Fibroblast of mammary gland (primary cell): ENCODE measurements at regions not wholly inside any gene's neighbourhood (a gene's known extent, or its start where the extent isn't known, plus 50 kb on each side); places are given as distances from the start of the nearest gene placed in this dataset.

ENCODE experiments used
- DNase-seq: peaks from one replicate; pipeline ENCODE4 v3.0.0-alpha.2; 2010; ENCODE audit warnings: low read depth
- H3K4me3 ChIP-seq: 2 replicates; pipeline ENCODE4 v1.5.1; 2011; ENCODE audit warnings: low read depth, mild to moderate bottlenecking, low read length, moderate library complexity; ENCODE audit not compliant: control insufficient read depth
- TF ChIP-seq, protein P1 (sequence below): conservative IDR thresholded peaks from 2 replicates; pipeline ENCODE4 v1.5.1; 2011; ENCODE audit warnings: low read depth, low read length, inconsistent platforms; ENCODE audit not compliant: control insufficient read depth, insufficient read depth

DNA sequence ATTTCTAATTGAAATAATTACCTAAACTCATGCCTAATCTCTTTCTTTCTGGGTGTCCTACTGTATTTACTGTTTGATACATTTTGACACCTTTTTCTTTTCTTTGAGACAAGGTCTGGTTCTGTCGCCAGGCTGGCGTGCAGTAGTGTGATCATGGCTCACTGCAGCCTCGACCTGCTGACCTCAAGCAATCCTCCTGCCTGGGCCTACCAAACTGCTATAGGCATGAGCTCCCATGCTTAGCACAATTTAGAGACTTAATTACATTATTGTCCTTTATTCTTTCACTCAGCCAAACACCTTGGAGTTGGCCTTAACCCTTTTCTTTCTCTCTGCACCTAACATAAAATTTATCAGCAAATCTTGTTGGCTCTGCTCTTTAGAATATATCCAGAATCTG, 139.8 kb upstream of the KIF26B start:
- DNase-seq, result no peak
- TF ChIP-seq, protein P1, sequence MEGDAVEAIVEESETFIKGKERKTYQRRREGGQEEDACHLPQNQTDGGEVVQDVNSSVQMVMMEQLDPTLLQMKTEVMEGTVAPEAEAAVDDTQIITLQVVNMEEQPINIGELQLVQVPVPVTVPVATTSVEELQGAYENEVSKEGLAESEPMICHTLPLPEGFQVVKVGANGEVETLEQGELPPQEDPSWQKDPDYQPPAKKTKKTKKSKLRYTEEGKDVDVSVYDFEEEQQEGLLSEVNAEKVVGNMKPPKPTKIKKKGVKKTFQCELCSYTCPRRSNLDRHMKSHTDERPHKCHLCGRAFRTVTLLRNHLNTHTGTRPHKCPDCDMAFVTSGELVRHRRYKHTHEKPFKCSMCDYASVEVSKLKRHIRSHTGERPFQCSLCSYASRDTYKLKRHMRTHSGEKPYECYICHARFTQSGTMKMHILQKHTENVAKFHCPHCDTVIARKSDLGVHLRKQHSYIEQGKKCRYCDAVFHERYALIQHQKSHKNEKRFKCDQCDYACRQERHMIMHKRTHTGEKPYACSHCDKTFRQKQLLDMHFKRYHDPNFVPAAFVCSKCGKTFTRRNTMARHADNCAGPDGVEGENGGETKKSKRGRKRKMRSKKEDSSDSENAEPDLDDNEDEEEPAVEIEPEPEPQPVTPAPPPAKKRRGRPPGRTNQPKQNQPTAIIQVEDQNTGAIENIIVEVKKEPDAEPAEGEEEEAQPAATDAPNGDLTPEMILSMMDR, result no peak
- no peak overlapping the region for H3K4me3 ChIP-seq

DNA sequence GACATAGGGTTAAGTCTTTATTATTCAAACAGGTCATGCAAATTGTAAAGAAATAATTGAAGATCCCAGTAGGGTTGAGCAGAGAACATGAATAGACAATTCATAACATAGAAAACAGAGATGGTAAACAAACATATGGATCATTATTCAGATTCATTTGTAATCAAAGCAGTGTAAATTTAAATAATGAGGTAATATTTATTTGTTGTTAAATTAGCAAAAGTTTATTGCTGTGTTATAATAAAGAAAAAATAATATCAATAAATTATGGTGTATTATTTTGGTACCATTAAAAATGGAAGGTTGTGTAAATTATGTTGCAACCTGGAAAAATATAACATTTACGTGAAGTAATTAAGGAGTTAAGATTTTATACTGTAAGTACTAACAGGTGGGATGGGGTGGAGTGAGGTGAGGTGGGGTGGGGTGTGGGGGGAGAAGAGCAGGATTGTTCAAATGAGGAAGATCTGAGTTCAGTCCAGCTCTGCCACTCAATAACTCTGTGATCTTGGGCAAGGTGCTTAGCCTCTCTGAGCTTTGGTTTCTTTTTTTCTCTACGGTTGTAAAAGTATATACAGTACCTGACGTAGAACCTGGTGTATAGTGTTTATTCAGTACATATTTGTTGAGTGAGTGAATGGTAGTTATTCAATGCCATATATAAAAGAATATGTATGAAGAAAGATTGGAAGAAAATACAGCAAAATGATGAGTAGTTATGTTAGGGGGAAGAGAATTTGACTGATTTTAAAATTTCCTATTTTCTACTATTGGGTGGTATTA, 140.3 kb upstream of the KIF26B start:
- no peak overlapping the region for H3K4me3 ChIP-seq
- no peak for DNase-seq
- TF ChIP-seq, protein P1, result no peak

DNA sequence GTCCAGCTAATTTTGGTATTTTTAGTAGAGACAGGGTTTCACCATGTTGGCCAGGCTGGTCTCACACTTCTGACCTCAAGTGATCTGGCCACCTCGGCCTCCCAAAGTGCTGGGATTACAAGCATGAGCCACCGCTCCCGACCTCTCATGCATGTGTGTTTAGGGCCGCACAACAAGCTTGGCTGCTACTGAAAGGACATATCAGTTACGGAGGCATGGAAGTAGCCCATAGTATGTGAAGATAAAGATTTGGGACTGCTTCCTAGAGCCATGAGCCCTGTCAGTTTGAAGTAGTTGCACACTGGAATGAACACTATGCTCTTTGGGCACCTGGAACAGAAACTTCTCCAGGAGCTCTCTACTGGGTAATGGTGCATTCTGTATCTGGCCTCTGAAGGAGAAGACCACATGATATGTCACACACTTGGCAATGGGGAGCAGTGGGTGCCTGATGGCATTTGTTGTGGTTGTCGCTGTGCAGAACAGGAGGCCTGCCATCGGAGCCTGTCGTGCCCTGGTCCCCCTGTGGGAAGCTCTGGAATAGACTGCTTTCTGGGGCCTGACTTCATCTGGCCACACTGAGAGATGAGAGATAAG, 144.7 kb upstream of the KIF26B start:
- H3K4me3 ChIP-seq, result no peak overlapping the region
- no peak for DNase-seq
- TF ChIP-seq, protein P1, result no peak

DNA sequence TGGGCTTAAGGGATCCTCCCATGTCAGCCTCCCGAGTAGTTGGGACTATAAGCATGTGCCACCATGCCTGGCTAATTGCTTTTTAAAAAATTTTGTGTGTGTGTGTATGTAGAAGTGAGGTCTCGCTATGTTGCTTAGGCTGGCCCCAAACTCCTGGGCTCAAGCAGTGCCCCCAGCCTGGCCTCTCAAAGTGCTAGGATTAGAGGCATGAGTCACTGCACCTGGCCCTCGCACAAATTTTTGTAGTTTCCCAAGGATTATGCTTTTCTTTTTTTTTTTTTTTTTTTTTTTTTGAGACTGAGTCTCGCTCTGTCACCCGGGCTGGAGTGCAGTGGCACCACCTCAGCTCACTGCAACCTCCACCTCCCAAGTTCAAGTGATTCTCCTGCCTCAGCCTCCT, 144.4 kb upstream of the HNRNPU start:
- no peak overlapping the region for H3K4me3 ChIP-seq
- TF ChIP-seq, protein P1, result no peak
- no peak for DNase-seq

DNA sequence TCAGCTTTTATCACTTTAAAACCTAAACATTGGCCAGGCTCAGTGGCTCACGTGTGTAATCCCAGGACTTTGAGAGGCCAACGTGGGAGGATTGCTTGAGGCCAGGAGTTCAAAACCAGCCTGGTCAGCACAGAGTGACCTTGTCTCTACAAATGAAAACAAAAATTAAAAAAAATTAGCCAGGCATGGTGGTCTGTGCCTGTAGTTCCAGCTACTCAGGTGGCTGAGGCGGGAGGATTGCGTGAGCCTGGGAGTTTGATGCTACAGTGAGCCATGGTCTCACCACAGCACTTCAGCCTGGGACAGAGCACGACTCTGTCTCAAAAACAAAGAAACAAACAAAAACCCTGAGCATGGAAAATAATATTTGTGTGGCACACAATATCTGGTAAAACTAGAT, 143.5 kb upstream of the HNRNPU start:
- no peak for DNase-seq
- TF ChIP-seq, protein P1, result no peak
- H3K4me3 ChIP-seq, result no peak overlapping the region

DNA sequence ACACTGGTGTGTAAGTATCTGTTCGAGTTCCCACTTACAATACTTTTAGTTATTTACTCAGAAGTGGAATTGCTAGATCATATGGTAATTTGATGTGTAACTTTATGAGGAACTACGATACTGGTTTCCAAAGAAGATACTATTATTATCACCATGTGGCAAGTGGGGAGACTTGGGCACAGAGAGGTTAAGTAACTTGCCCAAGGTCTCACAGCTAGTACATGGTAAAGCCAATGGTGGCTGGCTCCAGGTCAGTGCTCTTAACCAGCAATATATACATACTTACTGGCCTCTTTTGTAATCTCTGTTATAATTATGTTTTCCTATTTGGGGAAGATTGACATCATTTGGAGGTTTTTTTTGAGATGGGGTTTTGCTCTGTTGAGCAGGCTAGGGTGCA, 138.9 kb upstream of the HNRNPU start:
- no peak for DNase-seq
- no peak overlapping the region for H3K4me3 ChIP-seq
- TF ChIP-seq, protein P1, result no peak
